ENCODE measurements at regions not wholly inside any gene's neighbourhood (a gene's known extent, or its start where the extent isn't known, plus 50 kb on each side); places are given as distances from the start of the nearest gene placed in this dataset.

- no peak for TF ChIP-seq POLR2A (IDR thresholded peaks at IDR 0.05)
- TF ChIP-seq CTCF (IDR thresholded peaks at IDR 0.05): no peak
Observed at GRCh38 chr14:53766601-53767000, 190.0 kb downstream of the BMP4 start.

GRCh38 chr14:53766106-53766505 is 190.5 kb downstream of the BMP4 start:
- Histone ChIP-seq H3K4me3 (no peak overlapping the region), H3K36me3 (ENCODE audit: low read depth, missing control alignments) (no peaks in the 10 kb centered on the region), H3K9me3 (no peaks in the 10 kb centered on the region), H3K27ac (no peak overlapping the region), H3K4me1 (no peaks in the 10 kb centered on the region), H3K27me3 (no peaks in the 10 kb centered on the region)
- WGBS, 2 donors: 90 to 95% methylated on average over 2 of the region's 2 CpGs
- DNase-seq: no peak
- intact Hi-C loops (cut with DNase I; ENCODE audit: low total_unique reads): no loop called here
- TF ChIP-seq CTCF (IDR thresholded peaks at IDR 0.05) (no peak), POLR2A (IDR thresholded peaks at IDR 0.05) (no peak)

More at GRCh38 chr14:53766601-53767000, 190.0 kb downstream of the BMP4 start:
- no peak overlapping the region for H3K27ac ChIP-seq
- H3K36me3 ChIP-seq (ENCODE audit: low read depth, missing control alignments): no peaks in the 10 kb centered on the region
- no peaks in the 10 kb centered on the region for H3K9me3 ChIP-seq
- DNase-seq: no peak
- no peaks in the 10 kb centered on the region for H3K27me3 ChIP-seq
- H3K4me1 ChIP-seq: no peaks in the 10 kb centered on the region
- no peak overlapping the region for H3K4me3 ChIP-seq
- intact Hi-C loops (cut with DNase I; ENCODE audit: low total_unique reads): no loop called here

- H3K9me3 ChIP-seq: no peaks in the 10 kb centered on the region
- intact Hi-C loops (cut with DNase I; ENCODE audit: low total_unique reads): no loop called here
- TF ChIP-seq CTCF (IDR thresholded peaks at IDR 0.05) (no peak), POLR2A (IDR thresholded peaks at IDR 0.05) (no peak)
- H3K27me3 ChIP-seq: no peaks in the 10 kb centered on the region
- no peaks in the 10 kb centered on the region for H3K4me1 ChIP-seq
- DNase-seq: no peak
- no peaks in the 10 kb centered on the region for H3K36me3 ChIP-seq (ENCODE audit: low read depth, missing control alignments)
- H3K4me3 ChIP-seq: no peak overlapping the region
- 91 to 100% methylated on average over 1 of the region's 1 CpG for WGBS, 2 donors
- no peak overlapping the region for H3K27ac ChIP-seq
Observed at GRCh38 chr14:53764846-53765245, 191.8 kb downstream of the BMP4 start.

- TF ChIP-seq POLR2A (IDR thresholded peaks at IDR 0.05) (no peak), CTCF (IDR thresholded peaks at IDR 0.05) (no peak)
- Histone ChIP-seq H3K27ac (no peak overlapping the region), H3K4me1 (no peaks in the 10 kb centered on the region), H3K9me3 (no peaks in the 10 kb centered on the region), H3K36me3 (ENCODE audit: low read depth, missing control alignments) (no peaks in the 10 kb centered on the region), H3K27me3 (no peaks in the 10 kb centered on the region), H3K4me3 (no peak overlapping the region)
- DNase-seq: no peak
- WGBS, 2 donors: 87% methylated on average over 2 of the region's 2 CpGs
- intact Hi-C loops (cut with DNase I; ENCODE audit: low total_unique reads): no loop called here
Observed at GRCh38 chr14:53758141-53758540, 198.5 kb downstream of the BMP4 start.

- intact Hi-C loops (cut with DNase I; ENCODE audit: low total_unique reads): no loop called here
- H3K4me3 ChIP-seq: no peak overlapping the region
Observed at GRCh38 chr14:53757732-53758131, 198.9 kb downstream of the BMP4 start.

More at GRCh38 chr14:53757732-53758131, 198.9 kb downstream of the BMP4 start:
- no peaks in the 10 kb centered on the region for H3K4me1 ChIP-seq
- no peaks in the 10 kb centered on the region for H3K9me3 ChIP-seq
- TF ChIP-seq POLR2A (IDR thresholded peaks at IDR 0.05): no peak
- TF ChIP-seq CTCF (IDR thresholded peaks at IDR 0.05): no peak
- DNase-seq: no peak
- H3K27me3 ChIP-seq: no peaks in the 10 kb centered on the region
- no peak overlapping the region for H3K27ac ChIP-seq
- no peaks in the 10 kb centered on the region for H3K36me3 ChIP-seq (ENCODE audit: low read depth, missing control alignments)

Measured in testis (tissue), 2 donors.